ENCODE measurements at regions not wholly inside any gene's neighbourhood (a gene's known extent, or its start where the extent isn't known, plus 50 kb on each side); places are given as distances from the start of the nearest gene placed in this dataset.

GRCh38 chr3:127350172-127351050 is 62.6 kb upstream of the PRR20G start:
- Mint-ChIP-seq H3K4me1 (no peaks in the 10 kb centered on the region), H3K9me3 (ENCODE audit: insufficient read depth) (peaks cover 2% of the 10 kb centered on the region), H3K27me3 (peaks cover 14% of the 10 kb centered on the region), H3K27ac (no peak overlapping the region), H3K4me3 (no peak overlapping the region)
- ATAC-seq (ENCODE audit: low read depth): no peak
- POLR2A ChIA-PET: no interaction called here
- Histone ChIP-seq H3K79me2 (ENCODE audit: control insufficient read depth, insufficient read depth, low read length) (no peaks in the 10 kb centered on the region), H2AFZ (ENCODE audit: insufficient read depth, low read depth, low read length, poor library complexity, severe bottlenecking) (no peak overlapping the region), H3K27me3 (replicated peaks in 1 of 4; ENCODE audit: control extremely low read depth in 1 of 4, control insufficient read depth in 3 of 4, insufficient read depth in 4 of 4, low read length in 3 of 4) (peaks cover 0 to 2% (median 0%) of the 10 kb centered on the region in 4 experiments), H4K20me1 (ENCODE audit: control insufficient read depth, insufficient read depth, low read length, poor library complexity, severe bottlenecking) (no peaks in the 10 kb centered on the region), H3K4me2 (replicated peaks; ENCODE audit: low read depth, low read length, poor library complexity, severe bottlenecking) (no peak overlapping the region), H3K4me3 (ENCODE audit: control extremely low read depth in 1 of 5, extremely low read depth in 1 of 5, insufficient read depth in 1 of 5, low read depth in 2 of 5, low read length in 4 of 5) (no peak overlapping the region), H3K9ac (ENCODE audit: low read length) (no peak overlapping the region), H3K27ac (ENCODE audit: low read length in 2 of 2) (no peak overlapping the region), H3K36me3 (replicated peaks in 1 of 2; ENCODE audit: control extremely low read depth in 1 of 2, control insufficient read depth in 1 of 2, extremely low read depth in 1 of 2, insufficient read depth in 2 of 2, low read length in 1 of 2) (no peaks in the 10 kb centered on the region), H3K4me1 (ENCODE audit: control insufficient read depth in 2 of 2, insufficient read depth in 2 of 2, low read length in 2 of 2) (no peaks in the 10 kb centered on the region), H3K9me3 (ENCODE audit: control extremely low read depth in 1 of 3, control insufficient read depth in 2 of 3, insufficient read depth in 1 of 3, low read length in 2 of 3) (peaks cover 0 to 9% (median 0%) of the 10 kb centered on the region in 3 donors)
- CTCF ChIA-PET: no interaction called here
- no peak for DNase-seq
- TF ChIP-seq CTCF (IDR thresholded peaks at IDR 0.05): no peak
- TF ChIP-seq EZH2 (IDR thresholded peaks at IDR 0.05; ENCODE audit: borderline replicate concordance, insufficient read depth, low read depth, low read length, poor library complexity, severe bottlenecking): no peak
- 76% methylated on average over 28 of the region's 28 CpGs for whole genome bisulfite sequencing (ENCODE audit: insufficient coverage)
- intact Hi-C loops (cut with micrococcal nuclease): no loop called here

- Histone ChIP-seq H3K27ac (ENCODE audit: low read length in 2 of 2) (no peak overlapping the region), H4K20me1 (ENCODE audit: control insufficient read depth, insufficient read depth, low read length, poor library complexity, severe bottlenecking) (no peaks in the 10 kb centered on the region), H3K4me3 (ENCODE audit: control extremely low read depth in 1 of 5, extremely low read depth in 1 of 5, insufficient read depth in 1 of 5, low read depth in 2 of 5, low read length in 4 of 5) (no peak overlapping the region), H3K4me1 (ENCODE audit: control insufficient read depth in 2 of 2, insufficient read depth in 2 of 2, low read length in 2 of 2) (no peaks in the 10 kb centered on the region), H2AFZ (ENCODE audit: insufficient read depth, low read depth, low read length, poor library complexity, severe bottlenecking) (no peak overlapping the region), H3K9me3 (ENCODE audit: control extremely low read depth in 1 of 3, control insufficient read depth in 2 of 3, insufficient read depth in 1 of 3, low read length in 2 of 3) (peaks cover 0 to under 1% (median 0%) of the 10 kb centered on the region in 3 donors), H3K79me2 (ENCODE audit: control insufficient read depth, insufficient read depth, low read length) (no peaks in the 10 kb centered on the region), H3K36me3 (replicated peaks in 1 of 2; ENCODE audit: control extremely low read depth in 1 of 2, control insufficient read depth in 1 of 2, extremely low read depth in 1 of 2, insufficient read depth in 2 of 2, low read length in 1 of 2) (no peaks in the 10 kb centered on the region), H3K27me3 (replicated peaks in 1 of 4; ENCODE audit: control extremely low read depth in 1 of 4, control insufficient read depth in 3 of 4, insufficient read depth in 4 of 4, low read length in 3 of 4) (peaks cover 0 to 2% (median 0%) of the 10 kb centered on the region in 4 experiments), H3K4me2 (replicated peaks; ENCODE audit: low read depth, low read length, poor library complexity, severe bottlenecking) (no peak overlapping the region), H3K9ac (ENCODE audit: low read length) (no peak overlapping the region)
- CTCF ChIA-PET: no interaction called here
- Mint-ChIP-seq H3K27ac (no peak overlapping the region), H3K4me3 (no peak overlapping the region), H3K9me3 (ENCODE audit: insufficient read depth) (peaks cover 2% of the 10 kb centered on the region), H3K27me3 (peaks cover 14% of the 10 kb centered on the region), H3K4me1 (no peaks in the 10 kb centered on the region)
- POLR2A ChIA-PET: no interaction called here
- TF ChIP-seq EZH2 (IDR thresholded peaks at IDR 0.05; ENCODE audit: borderline replicate concordance, insufficient read depth, low read depth, low read length, poor library complexity, severe bottlenecking) (no peak), CTCF (IDR thresholded peaks at IDR 0.05) (no peak)
- 78% methylated on average over 19 of the region's 19 CpGs for WGBS (ENCODE audit: insufficient coverage)
- intact Hi-C loops (cut with micrococcal nuclease): no loop called here
- ATAC-seq (ENCODE audit: low read depth) (no peak), DNase-seq (no peak)
Observed at GRCh38 chr3:127349501-127350171, 61.8 kb upstream of the PRR20G start.
